ENCODE measurements at regions not wholly inside any gene's neighbourhood (a gene's known extent, or its start where the extent isn't known, plus 50 kb on each side); places are given as distances from the start of the nearest gene placed in this dataset.

GRCh38 chr4:67051000-67051789 lies 494.1 kb downstream of the CENPC start:
- no peak overlapping the region for H3K27ac ChIP-seq (ENCODE audit: low read length)
- no peaks in the 10 kb centered on the region for H3K36me3 ChIP-seq (replicated peaks; ENCODE audit: insufficient read depth, low read length)
- H3K9ac ChIP-seq (ENCODE audit: low read length), result no peak overlapping the region
- TF ChIP-seq EZH2phosphoT487 (IDR thresholded peaks at IDR 0.05; ENCODE audit: low read length), result no peak
- no peak for TF ChIP-seq CTCF (IDR thresholded peaks at IDR 0.05; ENCODE audit: low read length)
- TF ChIP-seq EZH2 (optimal IDR thresholded peaks at IDR 0.05; ENCODE audit: low read depth, low read length), result no peak
- no peaks in the 10 kb centered on the region for H4K20me1 ChIP-seq (ENCODE audit: insufficient read depth, low read length)
- no peak overlapping the region for H3K4me3 ChIP-seq (ENCODE audit: low read length)
- H3F3A ChIP-seq (ENCODE audit: insufficient read depth, low read length), result no peaks in the 10 kb centered on the region
- no peak overlapping the region for H3K4me2 ChIP-seq (ENCODE audit: low read depth, low read length)
- no peaks in the 10 kb centered on the region for H3K9me2 ChIP-seq (replicated peaks; ENCODE audit: insufficient read depth, low read length)
- H2AFZ ChIP-seq (ENCODE audit: low read length), result no peak overlapping the region
- DNase-seq, result no peak
- no peaks in the 10 kb centered on the region for H3K9me3 ChIP-seq (replicated peaks; ENCODE audit: insufficient read depth, low read length)
- no peaks in the 10 kb centered on the region for H3K27me3 ChIP-seq (replicated peaks; ENCODE audit: insufficient read depth, low read length)
- H3K79me2 ChIP-seq (ENCODE audit: low read length), result no peaks in the 10 kb centered on the region
- no peaks in the 10 kb centered on the region for H3K4me1 ChIP-seq (ENCODE audit: low read length)

- Histone ChIP-seq H2AFZ (ENCODE audit: low read length) (no peak overlapping the region), H3K36me3 (replicated peaks; ENCODE audit: insufficient read depth, low read length) (no peaks in the 10 kb centered on the region), H4K20me1 (ENCODE audit: insufficient read depth, low read length) (no peaks in the 10 kb centered on the region), H3K9me3 (replicated peaks; ENCODE audit: insufficient read depth, low read length) (no peaks in the 10 kb centered on the region), H3K27ac (ENCODE audit: low read length) (no peak overlapping the region), H3F3A (ENCODE audit: insufficient read depth, low read length) (no peaks in the 10 kb centered on the region), H3K4me1 (ENCODE audit: low read length) (no peaks in the 10 kb centered on the region), H3K79me2 (ENCODE audit: low read length) (no peaks in the 10 kb centered on the region), H3K9me2 (replicated peaks; ENCODE audit: insufficient read depth, low read length) (no peaks in the 10 kb centered on the region), H3K9ac (ENCODE audit: low read length) (no peak overlapping the region), H3K27me3 (replicated peaks; ENCODE audit: insufficient read depth, low read length) (no peaks in the 10 kb centered on the region), H3K4me3 (ENCODE audit: low read length) (no peak overlapping the region), H3K4me2 (ENCODE audit: low read depth, low read length) (no peak overlapping the region)
- no peak for DNase-seq
- TF ChIP-seq EZH2 (optimal IDR thresholded peaks at IDR 0.05; ENCODE audit: low read depth, low read length) (no peak), CTCF (IDR thresholded peaks at IDR 0.05; ENCODE audit: low read length) (no peak), EZH2phosphoT487 (IDR thresholded peaks at IDR 0.05; ENCODE audit: low read length) (no peak)
These were observed 495.9 kb downstream of the CENPC start for GRCh38 chr4:67049446-67049845.

GRCh38 chr4:67048530-67048929 lies 496.8 kb downstream of the CENPC start:
- Histone ChIP-seq H3K27ac (ENCODE audit: low read length) (no peak overlapping the region), H3K9ac (ENCODE audit: low read length) (no peak overlapping the region), H3K79me2 (ENCODE audit: low read length) (no peaks in the 10 kb centered on the region), H3K4me3 (ENCODE audit: low read length) (no peak overlapping the region), H2AFZ (ENCODE audit: low read length) (no peak overlapping the region), H3F3A (ENCODE audit: insufficient read depth, low read length) (no peaks in the 10 kb centered on the region), H3K36me3 (replicated peaks; ENCODE audit: insufficient read depth, low read length) (no peaks in the 10 kb centered on the region), H4K20me1 (ENCODE audit: insufficient read depth, low read length) (no peaks in the 10 kb centered on the region), H3K4me1 (ENCODE audit: low read length) (no peaks in the 10 kb centered on the region), H3K4me2 (ENCODE audit: low read depth, low read length) (no peak overlapping the region), H3K9me3 (replicated peaks; ENCODE audit: insufficient read depth, low read length) (no peaks in the 10 kb centered on the region), H3K9me2 (replicated peaks; ENCODE audit: insufficient read depth, low read length) (no peaks in the 10 kb centered on the region), H3K27me3 (replicated peaks; ENCODE audit: insufficient read depth, low read length) (no peaks in the 10 kb centered on the region)
- TF ChIP-seq EZH2phosphoT487 (IDR thresholded peaks at IDR 0.05; ENCODE audit: low read length) (no peak), EZH2 (optimal IDR thresholded peaks at IDR 0.05; ENCODE audit: low read depth, low read length) (no peak), CTCF (IDR thresholded peaks at IDR 0.05; ENCODE audit: low read length) (no peak)
- no peak for DNase-seq

Data from MM.1S (cell line).